ENCODE measurements at regions not wholly inside any gene's neighbourhood (a gene's known extent, or its start where the extent isn't known, plus 50 kb on each side); places are given as distances from the start of the nearest gene placed in this dataset.
"Not testable (repeated sequence)": the region's sequence is repeated elsewhere in the genome, so short reads cannot be mapped to it uniquely, and the experiment has no call there.

DNA sequence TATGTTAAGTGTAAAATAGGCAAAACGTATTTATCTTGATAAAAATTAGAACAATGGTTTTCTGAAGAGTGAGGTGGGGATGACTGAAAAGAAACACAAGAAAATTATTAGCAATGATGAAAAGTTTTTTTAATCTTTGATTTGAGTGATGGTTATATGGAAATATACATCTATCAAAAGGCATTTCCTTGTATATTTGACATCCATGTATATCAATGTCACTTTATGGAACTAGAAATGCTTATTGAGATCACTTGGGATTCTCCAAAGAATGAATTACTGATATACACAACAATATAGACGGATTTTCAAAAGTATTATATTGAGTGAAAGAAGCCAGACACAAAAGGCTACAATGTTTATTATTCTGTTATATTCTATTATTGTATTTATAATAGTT lies 1042.0 kb upstream of the POT1 start:
- DNase-seq = no peak

DNA sequence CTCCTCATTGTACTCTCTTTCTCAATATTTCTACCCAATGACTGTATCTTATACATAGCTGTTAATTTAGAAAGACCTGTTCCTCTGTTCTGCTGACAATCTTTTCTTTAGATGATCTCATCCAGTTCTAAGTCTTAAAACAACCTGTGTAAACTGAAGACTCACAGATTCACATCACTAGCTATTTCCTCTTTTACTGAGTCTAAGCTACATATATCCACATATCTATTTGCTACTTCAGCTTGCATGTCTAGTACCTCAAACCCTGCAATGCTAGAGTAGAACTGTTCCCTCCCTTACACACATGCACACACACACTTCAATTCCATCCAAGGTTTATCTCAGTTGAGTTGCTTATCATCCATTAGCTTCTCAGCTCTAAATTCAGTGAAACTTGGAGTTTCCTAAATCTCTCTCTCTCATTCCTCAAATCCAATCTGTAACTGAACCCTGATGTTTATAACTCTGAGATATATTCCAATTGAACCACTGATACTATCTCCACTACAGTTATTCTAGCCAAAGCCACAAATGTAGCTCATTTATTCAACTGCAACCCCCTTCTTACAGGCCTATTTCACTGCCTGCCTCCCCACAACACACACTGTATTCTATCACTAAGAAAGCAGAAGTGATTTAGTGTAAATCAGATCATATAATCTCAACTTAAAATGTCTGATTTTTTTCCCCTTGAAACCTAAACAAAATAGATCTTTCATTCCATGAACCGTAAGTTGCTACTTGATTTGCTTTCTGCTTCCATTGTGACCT lies 1036.8 kb upstream of the POT1 start:
- no peak for DNase-seq

GRCh38 chr7:125934955-125935354 lies 1005.3 kb upstream of the POT1 start:
- no peak for DNase-seq

- DNase-seq = no peak
Observed at GRCh38 chr7:125934539-125934938, 1004.9 kb upstream of the POT1 start.

GRCh38 chr7:125930848-125931247 lies 1001.2 kb upstream of the POT1 start:
- no peak for DNase-seq

DNA sequence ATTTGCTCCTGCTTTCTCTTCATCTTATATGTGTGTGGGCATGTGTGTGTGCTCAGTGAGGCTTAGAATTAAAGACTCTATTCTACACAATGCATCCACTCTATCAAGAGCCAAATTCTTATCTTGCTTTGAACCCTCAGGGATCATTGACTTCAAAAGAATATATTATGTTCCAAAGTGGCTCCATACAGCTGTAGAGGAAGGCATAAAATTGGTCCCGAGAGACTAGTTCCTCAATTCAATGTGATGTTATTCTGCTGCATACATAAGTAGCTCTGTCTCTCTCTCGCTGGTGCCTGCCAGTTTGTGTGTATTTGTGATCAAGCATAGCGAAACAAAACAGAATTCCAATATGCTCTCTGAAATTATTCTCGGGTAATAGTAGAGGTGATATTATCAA lies 997.9 kb upstream of the POT1 start:
- DNase-seq = no peak

- no peak for DNase-seq
Observed at GRCh38 chr7:125926621-125927020, 997.0 kb upstream of the POT1 start.

- no peak for DNase-seq
Observed at GRCh38 chr7:125924037-125924436, 994.4 kb upstream of the POT1 start.

DNA sequence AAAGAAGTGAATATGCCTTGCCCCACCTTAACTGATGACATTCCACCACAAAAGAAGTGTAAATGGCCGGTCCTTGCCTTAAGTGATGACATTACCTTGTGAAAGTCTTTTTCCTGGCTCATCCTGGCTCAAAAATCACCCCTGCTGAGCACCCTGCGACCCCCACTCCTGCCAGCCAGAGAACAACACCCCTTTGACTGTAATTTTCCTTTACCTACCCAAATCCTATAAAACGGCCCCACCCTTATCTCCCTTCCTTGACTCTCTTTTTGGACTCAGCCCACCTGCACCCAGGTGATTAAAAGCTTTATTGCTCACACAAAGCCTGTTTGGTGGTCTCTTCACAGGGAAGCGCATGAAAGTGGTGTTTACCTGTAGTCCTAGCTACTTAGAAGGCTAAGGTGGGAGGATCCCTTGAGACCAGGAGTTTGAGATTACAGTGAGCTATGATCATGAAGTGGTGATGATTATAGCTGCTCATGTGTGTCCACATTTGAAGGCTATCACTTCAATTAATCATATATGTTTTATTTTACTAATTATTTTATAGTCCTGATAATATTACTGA lies 985.8 kb upstream of the POT1 start:
- not testable (repeated sequence) for DNase-seq

GRCh38 chr7:125908711-125909110 lies 979.1 kb upstream of the POT1 start:
- no peak for DNase-seq

GRCh38 chr7:125899577-125899976 lies 970.0 kb upstream of the POT1 start:
- no peak for DNase-seq

GRCh38 chr7:125892434-125892833 lies 962.8 kb upstream of the POT1 start:
- no peak for DNase-seq

DNA sequence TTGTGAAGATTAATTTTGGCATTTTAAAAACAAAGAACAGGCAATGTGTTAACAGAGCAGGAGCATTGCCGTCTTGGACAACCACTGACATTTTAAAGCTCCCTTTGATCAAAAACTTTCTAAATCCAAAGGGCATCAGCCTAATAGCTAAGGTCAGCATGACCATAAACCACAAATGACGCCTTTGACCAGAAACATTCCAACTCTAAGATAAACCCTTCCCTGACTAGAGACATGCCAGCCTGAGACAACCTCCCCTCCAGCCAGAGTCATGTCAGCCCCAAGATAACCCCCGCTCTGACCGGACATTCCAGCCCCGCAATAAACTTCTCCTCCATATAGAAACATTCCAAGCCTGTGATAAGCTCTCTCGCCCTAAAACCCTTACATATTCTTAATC lies 949.4 kb upstream of the POT1 start:
- DNase-seq = no peak

DNA sequence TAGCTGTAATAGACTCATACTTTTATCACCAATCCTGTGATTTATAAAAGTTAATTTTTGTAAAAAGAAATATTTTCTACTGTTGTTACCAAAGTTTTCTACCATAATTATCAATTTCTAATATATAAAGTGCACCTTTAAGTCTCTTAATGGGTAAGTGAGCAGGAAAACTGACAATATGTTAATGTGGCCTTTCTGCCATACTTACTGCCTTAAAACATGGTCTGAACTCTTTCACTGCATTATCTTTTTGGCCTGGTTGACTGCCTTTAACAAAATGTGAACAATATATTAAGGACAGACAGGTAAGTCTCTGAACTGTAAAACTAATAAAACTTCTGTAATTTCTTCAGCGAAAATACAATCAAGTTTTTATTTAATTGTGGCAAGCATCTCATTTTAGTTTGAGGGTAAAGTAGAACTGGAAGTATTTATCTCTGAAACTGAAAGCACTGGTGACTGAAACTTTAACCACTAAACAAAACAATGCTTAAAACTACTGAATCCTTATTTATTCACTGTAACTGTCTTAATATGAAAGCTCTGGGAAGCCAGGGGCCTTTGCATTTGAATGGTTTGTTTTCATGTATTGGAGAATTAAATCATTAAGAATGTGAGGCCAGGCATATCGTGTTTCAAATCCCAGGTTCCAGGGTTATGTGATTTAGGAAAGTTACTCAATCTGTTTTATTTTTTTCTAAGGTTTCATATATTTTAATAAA lies 948.8 kb upstream of the POT1 start:
- no peak for DNase-seq

- no peak for DNase-seq
Observed at GRCh38 chr7:125877246-125877645, 947.6 kb upstream of the POT1 start.

DNA sequence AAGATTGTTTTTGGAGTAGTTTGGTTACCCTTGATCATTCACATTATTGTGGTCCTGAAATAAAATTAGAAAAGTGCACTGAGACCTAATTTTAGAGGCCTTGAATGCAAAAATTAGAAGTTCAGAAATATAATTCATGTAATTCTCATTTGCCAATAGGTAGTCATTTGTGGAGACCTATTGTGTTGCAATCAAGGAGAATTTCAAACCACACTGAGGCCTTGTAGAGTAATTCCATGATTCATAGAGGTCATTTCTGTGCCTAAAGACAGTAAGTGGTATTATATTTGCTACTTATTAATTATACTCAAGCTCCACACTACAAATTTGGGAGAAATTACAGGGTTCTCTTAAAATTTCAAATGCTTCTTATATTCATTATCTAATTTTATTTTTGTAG lies 946.8 kb upstream of the POT1 start:
- no peak for DNase-seq

DNA sequence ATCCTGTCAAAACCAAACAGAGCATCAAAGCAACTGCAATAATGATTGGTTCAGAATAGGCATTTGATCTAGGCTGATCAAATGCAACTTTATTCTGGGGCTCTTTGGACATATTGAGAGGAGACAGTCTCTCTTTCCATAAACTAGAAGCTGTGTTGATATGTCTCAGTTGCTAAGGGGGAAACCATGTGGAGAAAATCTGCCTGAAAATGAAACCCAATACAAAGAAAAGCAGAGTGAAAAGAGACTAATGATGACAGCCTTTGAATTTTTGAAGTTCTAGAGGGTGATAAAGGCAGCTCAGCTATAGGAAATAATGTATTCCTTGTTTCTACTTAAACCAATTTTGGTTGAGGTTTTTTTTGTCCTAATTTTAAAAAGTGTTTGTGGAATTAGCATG lies 941.8 kb upstream of the POT1 start:
- no peak for DNase-seq

GRCh38 chr7:125857606-125858005 lies 928.0 kb upstream of the POT1 start:
- no peak for DNase-seq

- DNase-seq = no peak
Observed at GRCh38 chr7:125848157-125848556, 918.5 kb upstream of the POT1 start.

DNA sequence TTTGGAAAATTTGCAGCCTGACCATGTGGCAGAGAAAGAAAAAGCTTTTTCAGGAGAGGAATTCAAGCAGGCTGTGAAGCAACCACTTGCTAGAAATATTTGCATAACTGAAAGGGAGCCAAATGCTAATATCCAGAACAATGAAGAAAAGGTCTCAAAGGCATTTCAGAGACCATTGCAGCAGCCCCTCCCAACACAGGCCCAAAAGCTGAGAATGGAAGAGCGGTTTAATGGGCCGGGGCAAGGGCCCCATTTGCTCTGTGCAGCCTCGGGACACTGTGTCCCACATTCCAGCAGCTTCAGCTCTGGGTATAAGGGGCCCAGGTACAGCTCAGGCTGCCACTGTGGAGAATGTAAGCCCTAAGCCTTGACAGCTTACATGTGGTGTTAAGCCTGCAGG lies 918.1 kb upstream of the POT1 start:
- no peak for DNase-seq

DNA sequence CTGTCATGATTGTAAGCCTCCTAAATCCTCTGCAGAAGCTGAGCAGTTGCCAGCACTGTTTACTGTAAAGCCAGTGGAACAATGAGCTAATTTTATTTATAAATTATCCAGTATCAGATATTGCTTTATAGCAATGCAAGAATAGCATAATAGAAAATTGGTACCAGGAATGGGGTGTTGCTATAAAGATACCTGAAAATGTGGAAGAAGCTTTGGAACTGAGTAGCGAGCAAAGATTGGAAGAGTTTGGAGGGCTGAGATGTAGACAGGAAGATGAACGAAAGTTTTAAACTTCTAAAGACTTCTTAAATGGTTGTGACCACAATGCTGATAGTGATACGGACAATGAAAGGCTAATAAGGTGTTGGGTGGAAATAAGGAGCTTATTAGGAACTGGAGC lies 917.4 kb upstream of the POT1 start:
- DNase-seq = no peak

DNA sequence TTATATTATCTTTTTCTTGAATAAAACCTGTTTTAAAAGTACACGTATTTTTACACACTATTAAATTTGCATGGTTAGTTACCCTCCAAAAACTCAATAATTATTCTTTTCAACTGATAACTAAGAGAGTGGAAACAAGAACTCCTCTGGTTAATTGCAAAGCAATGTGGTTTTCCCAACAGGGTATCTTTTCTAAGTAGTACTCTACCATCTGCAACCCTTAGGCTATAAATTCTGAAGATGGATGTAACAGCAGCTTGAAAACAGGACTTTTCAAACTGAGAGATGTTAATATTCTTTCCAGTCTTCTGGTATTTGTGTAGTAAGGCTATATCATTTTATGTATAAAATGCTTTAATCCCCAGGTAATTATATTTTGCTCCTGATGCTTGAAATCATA lies 916.1 kb upstream of the POT1 start:
- DNase-seq = no peak

DNA sequence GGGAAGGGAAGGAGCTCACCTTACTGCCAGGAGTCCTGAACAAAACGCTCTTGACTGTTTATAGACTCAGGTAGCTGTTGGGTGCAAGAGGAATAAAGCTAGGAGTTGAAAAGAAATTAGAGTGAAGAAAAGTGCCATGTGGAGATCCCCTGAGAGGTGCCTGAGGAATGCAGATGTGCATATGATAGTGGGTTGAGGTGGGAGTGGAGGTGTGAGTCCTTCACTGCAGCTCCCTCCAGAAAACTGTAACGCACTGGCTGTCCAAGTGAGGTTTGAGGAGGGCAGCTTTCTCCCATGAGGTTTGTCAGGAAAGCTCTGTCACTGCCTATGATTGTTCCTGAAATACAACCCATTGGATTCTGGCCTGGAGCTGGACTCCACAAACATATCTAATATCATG lies 904.8 kb upstream of the POT1 start:
- no peak for DNase-seq

GRCh38 chr7:125833839-125834238 lies 904.2 kb upstream of the POT1 start:
- no peak for DNase-seq

Data from inflammatory macrophage (primary cell).